Hematopoietic multipotent progenitor cell (in vitro differentiated cells): ENCODE measurements at regions not wholly inside any gene's neighbourhood (a gene's known extent, or its start where the extent isn't known, plus 50 kb on each side); places are given as distances from the start of the nearest gene placed in this dataset.
"Not testable (repeated sequence)": the region's sequence is repeated elsewhere in the genome, so short reads cannot be mapped to it uniquely, and the experiment has no call there.

Experiments
- DNase-seq, 3 donors: peaks; one replicate each; pipeline ENCODE4 v3.0.0-alpha.2; 2011 to 2015; ENCODE audit warnings: low read depth in 2 of 3, low spot score in 2 of 3
- small RNA-seq: library from RNA; depleted of rRNA; stranded (forward); fragments of <200 nt; gene quantifications from one replicate; pipeline ENCODE3, GENCODE V24; 2012

GRCh38 chr1:144516172-144516571 is 54.7 kb upstream of the NBPF15 start:
- not testable (repeated sequence) for DNase-seq

- DNase-seq = not testable (repeated sequence)
Measured at GRCh38 chr1:144516906-144517305, 55.4 kb upstream of the NBPF15 start.

DNA sequence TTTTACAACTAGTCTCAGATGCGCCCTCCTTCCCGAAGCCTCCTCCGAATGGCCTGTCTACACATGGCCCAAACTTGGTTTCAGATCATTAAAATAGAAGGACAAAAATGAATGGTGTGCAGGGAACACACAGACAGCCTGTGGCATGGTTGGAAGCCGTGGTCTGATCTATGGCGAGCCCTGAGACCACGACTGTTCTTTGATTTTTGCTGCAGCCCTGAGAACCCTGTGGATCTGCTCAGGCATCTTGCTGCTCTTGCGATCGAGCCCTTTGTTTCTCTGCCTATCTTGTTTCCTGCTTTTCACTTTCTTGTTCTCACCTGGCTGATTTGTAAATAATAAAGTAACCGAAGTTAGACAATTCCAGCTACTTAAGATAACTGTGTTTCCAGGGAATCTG is 57.0 kb upstream of the NBPF15 start:
- DNase-seq = not testable (repeated sequence)

DNA sequence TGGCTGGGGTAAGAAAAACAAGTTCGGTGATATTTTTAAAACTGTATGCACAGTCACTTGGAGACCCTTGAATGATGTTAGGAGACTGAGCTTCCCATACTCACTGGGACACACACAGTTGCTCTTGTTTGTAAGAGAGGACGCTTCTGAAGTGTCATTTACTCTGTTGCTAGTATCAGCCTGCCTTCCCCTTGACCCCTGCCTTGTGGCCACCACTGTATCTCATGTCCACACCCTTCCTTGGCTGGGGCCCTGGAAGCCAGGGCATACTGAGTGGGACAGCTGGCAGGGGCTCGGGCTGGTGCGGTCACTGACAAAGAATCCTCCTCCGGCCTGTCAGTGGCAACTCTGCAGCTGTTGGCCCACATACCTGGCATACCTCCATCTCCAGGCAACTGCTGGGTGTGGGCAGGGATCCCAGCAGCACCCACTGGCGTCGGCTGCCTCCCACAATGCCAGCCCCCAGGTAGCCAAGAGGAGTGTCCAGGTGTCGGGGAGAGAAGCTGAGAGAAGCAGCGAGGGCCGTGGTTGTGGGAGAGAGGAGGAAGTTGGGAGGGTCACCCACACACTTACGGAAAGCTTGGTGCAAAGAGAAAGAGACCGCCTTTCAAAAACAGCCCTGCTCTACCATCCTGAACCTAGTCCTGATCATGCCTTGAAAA is 58.2 kb upstream of the NBPF15 start:
- not testable (repeated sequence) for DNase-seq

DNA sequence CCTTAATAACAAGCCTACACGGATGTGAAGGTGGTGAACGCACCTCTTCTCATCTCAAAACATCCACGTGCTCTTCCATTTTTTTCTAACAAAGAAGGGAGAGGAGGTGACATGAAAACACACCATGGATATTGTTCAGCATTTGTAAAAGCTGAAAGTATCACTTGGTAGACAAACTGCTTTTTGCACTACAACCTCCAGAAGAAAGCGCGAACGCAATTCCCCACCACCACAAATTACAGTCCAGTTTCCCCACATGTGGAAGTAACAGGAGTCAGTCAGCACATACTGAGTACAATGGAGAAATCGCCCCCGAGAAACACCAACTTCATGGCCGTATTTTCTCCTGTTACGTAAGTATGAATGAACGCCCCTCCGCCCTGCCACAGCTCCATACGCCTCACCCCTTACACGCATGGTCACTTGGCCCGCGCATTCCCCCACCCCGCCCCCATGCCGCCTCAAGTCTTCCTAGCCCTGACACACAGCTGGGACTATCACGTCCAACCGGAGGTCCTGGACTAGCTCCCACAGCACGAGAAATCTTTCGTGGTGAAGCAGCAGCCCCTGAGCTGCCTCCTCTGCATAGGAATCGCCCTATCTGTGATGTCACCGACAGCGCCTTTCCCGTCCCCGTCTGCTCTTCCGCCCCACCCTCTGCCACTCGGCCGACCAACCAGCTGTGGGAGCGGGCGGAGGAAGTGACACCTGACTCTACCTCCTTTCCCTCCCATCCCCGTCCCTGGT is 62.4 kb upstream of the NBPF15 start:
- peak; percentile 7 to 42 (median 34) for DNase-seq

- not testable (repeated sequence) for DNase-seq
Measured at GRCh38 chr1:144532156-144532607, 60.5 kb upstream of the PPIAL4F start.

DNA sequence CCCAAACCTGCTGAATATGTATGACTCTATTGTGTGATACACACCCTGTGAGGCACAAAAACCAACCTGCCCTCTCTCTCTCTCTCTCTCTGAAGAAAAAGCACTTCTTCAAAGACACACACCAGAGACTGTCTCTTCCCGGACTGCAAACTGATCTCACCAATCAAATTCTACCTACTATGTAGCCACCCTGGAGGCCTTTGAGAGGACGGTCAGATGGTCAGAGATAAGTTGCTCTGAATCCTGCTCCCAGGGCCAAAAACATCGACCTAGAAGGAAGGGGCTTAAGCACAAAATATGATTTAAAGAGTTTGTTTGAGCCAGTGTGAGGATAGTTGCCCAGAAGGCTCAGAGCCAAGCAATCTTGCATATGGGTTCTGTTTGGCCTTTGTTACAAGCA is 59.2 kb upstream of the PPIAL4F start:
- DNase-seq = not testable (repeated sequence)

DNA sequence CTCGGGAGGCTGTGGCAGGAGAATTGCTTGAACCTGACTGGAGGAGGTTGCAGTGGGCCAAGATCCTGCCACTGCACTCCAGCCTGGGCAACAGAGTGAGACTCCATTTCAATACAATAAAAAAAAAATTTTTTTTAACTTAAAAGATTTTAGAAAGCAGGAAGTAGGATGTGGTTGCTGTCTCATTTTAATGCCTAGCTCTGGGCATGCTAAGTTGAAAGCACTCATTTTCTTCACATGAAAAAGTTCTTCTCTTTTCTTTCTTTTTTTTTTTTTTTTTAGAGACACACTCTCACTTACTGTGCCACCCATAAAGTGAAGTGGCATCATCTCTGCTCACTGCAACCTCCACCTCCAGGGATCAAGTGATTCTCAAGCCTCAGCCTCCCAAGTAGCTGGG is 58.4 kb upstream of the PPIAL4F start:
- not testable (repeated sequence) for DNase-seq

GRCh38 chr1:144536677-144537076 is 56.0 kb upstream of the PPIAL4F start:
- not testable (repeated sequence) for DNase-seq

GRCh38 chr1:144537234-144537633 is 55.5 kb upstream of the PPIAL4F start:
- DNase-seq = not testable (repeated sequence)

GRCh38 chr1:144538736-144539135 is 54.0 kb upstream of the PPIAL4F start:
- not testable (repeated sequence) for DNase-seq

GRCh38 chr1:144539191-144539960 is 53.3 kb upstream of the PPIAL4F start:
- not testable (repeated sequence) for DNase-seq

Small RNAs in the stretch of these regions (small RNA-seq; reads per million reads assigned to genes)
- 76.5 reads per million, percentile 97 among the genes with 10 or more reads in this experiment for gene RF00003
